NCI-H526 treated with DMSO at 0.1 percent for 48 hours (cell line): ENCODE measurements at regions not wholly inside any gene's neighbourhood (a gene's known extent, or its start where the extent isn't known, plus 50 kb on each side); places are given as distances from the start of the nearest gene placed in this dataset.
"Not testable (repeated sequence)": the region's sequence is repeated elsewhere in the genome, so short reads cannot be mapped to it uniquely, and the experiment has no call there.

Experiments used
- DNase-seq: peaks from one replicate; lab custom pipeline; 2025; lab: John Stamatoyannopoulos, UW

- no peak for DNase-seq
These were observed 264.7 kb upstream of the ZRANB2 start for GRCh38 chr1:71345491-71345890.

- DNase-seq, result no peak
These were observed 263.0 kb upstream of the ZRANB2 start for GRCh38 chr1:71343686-71344416.

GRCh38 chr1:71339238-71339637, 258.4 kb upstream of the ZRANB2 start:
- no peak for DNase-seq

GRCh38 chr1:71330991-71331390, 250.2 kb upstream of the ZRANB2 start:
- DNase-seq, result no peak

GRCh38 chr1:71324671-71325267, 243.9 kb upstream of the ZRANB2 start:
- DNase-seq, result no peak

GRCh38 chr1:71312545-71312944, 231.7 kb upstream of the ZRANB2 start:
- DNase-seq, result no peak

GRCh38 chr1:71311376-71311775, 230.5 kb upstream of the ZRANB2 start:
- no peak for DNase-seq

GRCh38 chr1:71307451-71307850, 226.6 kb upstream of the ZRANB2 start:
- DNase-seq, result no peak

GRCh38 chr1:71304125-71304524, 223.3 kb upstream of the ZRANB2 start:
- no peak for DNase-seq

- DNase-seq, result no peak
These were observed 222.8 kb upstream of the ZRANB2 start for GRCh38 chr1:71303617-71304041.

- no peak for DNase-seq
These were observed 217.8 kb upstream of the ZRANB2 start for GRCh38 chr1:71298633-71299032.

- DNase-seq, result no peak
These were observed 215.8 kb upstream of the ZRANB2 start for GRCh38 chr1:71296551-71297134.

GRCh38 chr1:71295350-71295749, 214.5 kb upstream of the ZRANB2 start:
- DNase-seq, result no peak

- no peak for DNase-seq
These were observed 213.3 kb upstream of the ZRANB2 start for GRCh38 chr1:71294178-71294577.

GRCh38 chr1:71292203-71292602, 211.4 kb upstream of the ZRANB2 start:
- DNase-seq, result no peak

- DNase-seq, result not testable (repeated sequence)
These were observed 209.8 kb upstream of the ZRANB2 start for GRCh38 chr1:71290506-71291237.

- DNase-seq, result no peak
These were observed 204.7 kb upstream of the ZRANB2 start for GRCh38 chr1:71285529-71285928.

- DNase-seq, result no peak
These were observed 195.6 kb upstream of the ZRANB2 start for GRCh38 chr1:71276466-71276865.

GRCh38 chr1:71273334-71273733, 192.5 kb upstream of the ZRANB2 start:
- peak; percentile 9 for DNase-seq

GRCh38 chr1:71270394-71270915, 189.6 kb upstream of the ZRANB2 start:
- DNase-seq, result no peak

GRCh38 chr1:71269818-71270217, 189.0 kb upstream of the ZRANB2 start:
- DNase-seq, result no peak

- no peak for DNase-seq
These were observed 188.3 kb upstream of the ZRANB2 start for GRCh38 chr1:71269179-71269578.

GRCh38 chr1:71267220-71267619, 186.4 kb upstream of the ZRANB2 start:
- DNase-seq, result no peak
